HG03521 (cell line): ENCODE measurements at regions not wholly inside any gene's neighbourhood (a gene's known extent, or its start where the extent isn't known, plus 50 kb on each side); places are given as distances from the start of the nearest gene placed in this dataset.
"Not testable (repeated sequence)": the region's sequence is repeated elsewhere in the genome, so short reads cannot be mapped to it uniquely, and the experiment has no call there.

Experiments
- ATAC-seq: cut with Tn5 transposase; IDR thresholded peaks from one replicate; pipeline ENCODE4 v1.9.1; 2021; ENCODE audit warnings: mild to moderate bottlenecking, moderate library complexity; ENCODE audit not compliant: unreplicated experiment

GRCh38 chr3:105094588-105094987 lies 272.1 kb upstream of the ALCAM start:
- no peak for ATAC-seq

DNA sequence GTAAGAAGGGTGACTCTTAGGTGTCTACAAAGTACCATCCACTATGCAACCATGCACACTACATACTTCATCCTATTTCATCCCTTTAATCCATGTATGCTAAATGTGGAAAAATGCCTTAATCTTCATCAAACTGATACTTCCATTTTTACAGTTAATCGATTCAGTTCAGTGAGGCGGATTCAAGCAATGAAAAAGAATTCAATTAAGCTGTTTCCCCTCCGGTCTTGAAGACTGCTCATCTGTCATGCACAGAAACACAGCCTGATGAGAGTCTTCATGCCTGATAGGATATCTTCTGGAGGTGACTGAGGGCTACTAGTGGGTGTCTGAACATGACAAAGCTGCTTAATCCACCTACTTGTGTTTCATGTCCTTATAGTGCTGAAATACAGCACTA lies 270.6 kb upstream of the ALCAM start:
- ATAC-seq, result no peak

DNA sequence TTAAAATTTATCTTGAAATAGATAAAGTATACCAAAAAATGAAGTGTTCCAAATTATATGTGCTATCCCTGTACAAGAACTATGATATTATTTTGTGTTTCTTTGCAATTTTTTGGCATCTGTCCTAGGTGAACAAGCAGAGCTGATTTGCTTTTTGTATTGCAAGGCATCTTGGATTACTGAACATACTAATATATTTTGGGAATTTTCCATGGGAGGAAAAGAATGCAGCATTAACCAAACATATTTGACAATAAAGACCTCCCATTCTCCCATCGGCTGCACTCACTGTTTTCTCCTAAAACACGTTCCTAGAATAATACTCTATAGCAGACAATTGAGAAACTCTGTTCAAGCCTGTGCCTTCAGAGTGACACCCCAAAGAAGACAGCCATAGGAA lies 265.1 kb upstream of the ALCAM start:
- no peak for ATAC-seq

GRCh38 chr3:105103139-105103538 lies 263.6 kb upstream of the ALCAM start:
- ATAC-seq, result no peak

DNA sequence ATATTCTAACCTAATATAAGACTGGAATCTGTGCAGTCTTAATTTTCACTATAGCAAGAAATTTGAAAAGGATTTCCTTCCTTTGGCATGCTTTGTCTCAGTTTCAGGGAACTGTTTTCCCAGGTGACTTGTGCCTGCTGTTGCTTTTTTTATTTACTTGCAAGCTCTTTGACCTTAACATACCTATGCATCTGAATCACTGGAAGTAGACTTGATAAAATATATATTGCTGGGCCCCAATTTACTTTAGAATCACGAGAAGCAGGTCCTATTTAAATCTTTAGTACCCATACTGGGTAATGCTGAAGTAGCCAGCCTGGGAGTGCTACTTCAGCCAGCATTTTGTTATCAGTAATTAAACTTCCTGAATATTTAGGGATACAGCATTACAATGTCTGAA lies 257.9 kb upstream of the ALCAM start:
- no peak for ATAC-seq

DNA sequence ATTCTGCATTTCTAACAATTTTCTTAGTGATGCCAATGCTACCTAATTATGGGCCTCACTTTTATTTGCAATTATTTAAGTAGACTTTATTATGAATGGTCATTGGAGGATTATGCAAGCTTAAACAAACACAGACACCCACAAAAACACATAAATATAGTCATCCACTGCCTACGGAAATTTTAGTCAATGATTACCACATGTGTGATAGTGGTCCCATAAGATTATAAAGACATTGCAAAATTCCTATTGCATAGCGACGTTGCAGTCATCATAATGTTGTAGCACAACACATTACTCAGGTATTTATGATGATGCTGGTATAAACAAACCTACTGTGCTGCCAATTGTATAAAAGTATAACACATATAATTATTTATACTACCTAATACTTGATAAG lies 247.8 kb upstream of the ALCAM start:
- no peak for ATAC-seq

GRCh38 chr3:105119801-105120340 lies 246.8 kb upstream of the ALCAM start:
- no peak for ATAC-seq

DNA sequence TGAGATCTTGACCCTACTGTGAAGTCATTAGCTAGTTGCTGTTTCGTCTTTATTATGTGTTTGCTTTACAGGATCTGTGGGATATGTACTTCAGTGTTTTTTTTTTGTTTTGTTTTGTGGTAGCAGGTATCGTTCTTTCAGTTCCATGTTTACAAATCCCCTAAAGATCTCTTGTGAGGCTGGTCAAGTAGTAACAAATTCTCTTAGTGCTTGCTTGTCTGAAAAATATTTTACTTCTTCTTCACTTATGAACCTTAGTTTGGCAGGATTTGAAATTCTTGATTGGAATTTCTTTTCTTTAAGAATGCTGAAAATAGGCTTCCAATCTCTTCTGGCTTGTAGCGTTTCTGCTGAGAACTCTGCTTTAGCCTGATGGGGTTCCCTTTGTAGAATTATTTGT lies 235.8 kb upstream of the ALCAM start:
- ATAC-seq, result no peak

DNA sequence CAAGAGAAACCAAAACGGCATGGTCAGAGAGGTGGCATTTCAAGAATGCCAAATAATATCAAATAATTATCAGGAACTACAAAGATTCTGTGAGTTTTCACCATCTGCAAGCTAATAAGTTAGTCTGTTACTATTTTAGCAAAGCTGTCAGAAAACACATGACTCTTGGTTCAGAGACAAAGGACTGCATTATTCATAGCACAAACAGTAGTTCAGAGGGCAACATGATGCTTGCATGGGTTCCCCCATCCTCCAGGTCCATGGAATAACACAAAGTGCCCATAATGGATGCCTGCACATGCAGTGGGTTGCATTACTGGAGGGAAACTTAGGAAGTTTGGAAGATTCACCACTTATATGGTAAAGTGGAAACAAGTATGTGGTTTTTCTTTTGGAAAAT lies 228.8 kb upstream of the ALCAM start:
- no peak for ATAC-seq

- no peak for ATAC-seq
Measured at GRCh38 chr3:105139881-105140560, 226.7 kb upstream of the ALCAM start.

DNA sequence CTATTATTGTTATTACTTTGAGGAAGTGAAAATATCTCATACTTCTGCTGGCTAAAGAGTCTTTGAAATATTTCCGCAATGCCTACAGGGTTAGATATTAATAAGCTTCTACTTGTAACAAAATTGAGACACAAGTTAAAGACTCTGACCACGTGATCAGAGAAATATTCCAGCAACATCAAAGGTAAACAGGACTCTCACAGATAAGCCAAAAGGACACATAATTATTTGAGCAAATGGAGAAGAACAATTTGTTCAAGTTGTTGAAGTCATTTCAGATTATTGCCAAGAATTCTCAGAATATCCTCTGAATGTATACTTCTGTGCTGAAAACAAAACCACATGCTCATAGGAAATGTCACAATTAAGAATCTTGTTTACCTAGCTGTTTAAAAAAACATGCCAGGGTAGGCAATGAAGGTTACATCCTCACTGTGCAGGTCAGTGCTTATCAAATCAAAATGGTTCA lies 225.8 kb upstream of the ALCAM start:
- no peak for ATAC-seq

GRCh38 chr3:105144837-105145236 lies 221.9 kb upstream of the ALCAM start:
- ATAC-seq, result no peak

DNA sequence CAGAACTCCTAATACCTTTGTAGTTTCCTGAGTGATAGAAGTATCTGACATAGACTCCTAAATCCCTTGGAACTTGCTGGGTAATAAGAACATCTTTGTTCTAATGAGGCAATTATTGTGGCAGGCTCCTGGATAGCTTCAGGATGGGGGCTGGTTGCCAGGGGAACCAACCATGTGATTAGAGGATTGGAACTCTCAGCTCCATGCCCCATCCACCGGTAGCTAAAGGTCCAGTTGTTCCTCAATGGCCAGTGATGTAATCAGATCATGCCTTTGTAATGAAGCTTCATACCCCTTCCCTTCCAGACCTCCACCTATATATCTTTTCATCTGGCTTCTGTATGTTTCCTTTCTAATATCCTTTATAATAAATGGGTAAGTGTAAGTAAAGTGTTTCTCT lies 221.2 kb upstream of the ALCAM start:
- no peak for ATAC-seq

DNA sequence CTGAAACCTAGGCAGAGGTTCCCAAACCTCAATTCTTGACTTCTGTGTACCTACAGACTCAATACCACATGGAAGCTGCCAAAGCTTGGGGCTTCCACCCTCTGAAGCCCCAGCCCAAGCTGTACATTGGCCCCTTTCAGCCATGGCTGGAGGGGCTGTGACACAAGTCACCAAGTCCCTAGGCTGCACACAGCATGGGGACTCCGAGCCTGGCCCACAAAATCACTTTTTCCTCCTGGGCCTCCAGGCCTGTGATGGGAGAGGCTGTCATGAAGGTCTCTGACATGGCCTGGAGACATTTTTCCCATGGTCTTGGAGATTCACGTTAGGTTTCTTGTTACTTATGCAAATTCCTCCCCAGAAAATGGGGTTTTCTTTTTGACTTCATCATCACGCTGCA lies 217.5 kb upstream of the ALCAM start:
- not testable (repeated sequence) for ATAC-seq

GRCh38 chr3:105152987-105153386 lies 213.7 kb upstream of the ALCAM start:
- no peak for ATAC-seq

DNA sequence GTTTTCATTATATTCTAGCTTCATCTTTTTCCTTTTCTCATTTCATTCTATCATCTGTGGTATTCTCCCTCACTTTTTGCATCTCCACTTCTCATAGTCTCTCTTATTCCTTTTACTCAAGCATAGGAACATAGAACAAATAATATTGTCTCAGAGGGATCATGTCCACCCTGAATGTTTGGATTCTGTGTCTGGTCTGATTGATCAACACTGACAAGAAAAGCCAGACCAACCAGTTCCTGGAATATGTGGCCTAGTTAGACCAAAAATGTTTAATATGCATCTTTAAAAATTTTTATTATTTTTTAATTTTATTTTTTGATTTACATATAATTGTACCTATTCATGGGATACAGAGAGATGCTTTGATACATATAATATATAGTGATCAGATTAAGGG lies 212.0 kb upstream of the ALCAM start:
- ATAC-seq, result no peak

DNA sequence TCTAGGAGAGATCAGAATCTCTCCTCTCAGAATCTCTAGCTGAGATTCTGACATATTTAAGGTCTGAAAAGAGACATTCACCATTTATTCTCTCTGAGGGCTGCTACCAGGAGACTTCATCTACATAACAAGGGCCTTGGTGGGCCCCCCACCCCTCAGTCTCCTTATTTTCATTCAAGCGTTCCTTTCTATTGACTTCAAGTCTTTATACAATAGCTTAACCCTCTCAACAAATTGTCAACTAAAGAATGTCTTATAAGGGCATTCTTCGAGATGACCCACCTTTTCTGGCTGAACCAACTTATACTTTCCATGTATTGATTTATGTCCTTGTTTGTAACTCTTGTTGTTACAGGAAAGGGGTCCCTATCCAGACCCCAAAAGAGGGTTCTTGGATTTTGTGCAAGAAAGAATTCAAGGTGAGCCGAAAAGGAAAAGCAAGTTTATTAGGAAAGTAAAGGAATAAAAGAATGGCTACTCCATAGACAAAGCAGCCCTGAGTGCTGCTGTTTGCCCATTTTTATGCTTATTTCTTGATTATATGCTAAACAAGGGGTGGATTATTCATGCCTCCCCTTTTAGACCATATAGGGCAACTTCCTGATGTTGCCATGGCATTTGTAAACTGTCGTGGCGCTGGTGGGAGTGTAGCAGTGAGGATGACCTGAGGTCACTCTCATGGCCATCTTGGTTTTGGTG lies 209.5 kb upstream of the ALCAM start:
- ATAC-seq, result no peak

GRCh38 chr3:105157766-105158085 lies 209.0 kb upstream of the ALCAM start:
- no peak for ATAC-seq

GRCh38 chr3:105158286-105158685 lies 208.4 kb upstream of the ALCAM start:
- no peak for ATAC-seq

GRCh38 chr3:105162448-105162847 lies 204.3 kb upstream of the ALCAM start:
- ATAC-seq, result no peak

GRCh38 chr3:105166893-105167292 lies 199.8 kb upstream of the ALCAM start:
- ATAC-seq, result no peak

GRCh38 chr3:105170423-105170822 lies 196.3 kb upstream of the ALCAM start:
- ATAC-seq, result no peak
